K562 (cell line): ENCODE measurements at regions not wholly inside any gene's neighbourhood (a gene's known extent, or its start where the extent isn't known, plus 50 kb on each side); places are given as distances from the start of the nearest gene placed in this dataset.

Source experiments
- CXXC5 ChIP-seq: fragments of 250-450 bp; sonication (Bioruptor Pico); IDR thresholded peaks from 2 replicates; pipeline ENCODE4 v1.8.0; 2022; ENCODE audit warnings: inconsistent platforms, mild to moderate bottlenecking, moderate library complexity
- EZH2 ChIP-seq: IDR thresholded peaks from 2 replicates; pipeline ENCODE4 v1.6.1; 2012; ENCODE audit warnings: low read depth, mild to moderate bottlenecking, inconsistent platforms, low read length, borderline replicate concordance
- NR1H2 ChIP-seq: sonication (generic); formaldehyde crosslinking; IDR thresholded peaks from 2 replicates; pipeline ENCODE4 v1.4.0; 2020; ENCODE audit warnings: mild to moderate bottlenecking, missing genetic modification reagents
- PML ChIP-seq: IDR thresholded peaks from 2 replicates; pipeline ENCODE4 v1.6.1; 2012; ENCODE audit warnings: low read length, inconsistent platforms
- RBBP5 ChIP-seq: fragments of 200-600 bp; sonication (generic); IDR thresholded peaks from 2 replicates; pipeline ENCODE4 v1.6.1; 2012; ENCODE audit warnings: borderline replicate concordance, mild to moderate bottlenecking, low read length, control low read depth, inconsistent platforms; ENCODE audit not compliant: insufficient read depth, poor library complexity, severe bottlenecking
- SUPT5H ChIP-seq: fragments of 450-650 bp; IDR thresholded peaks from 2 replicates; pipeline ENCODE4 v1.6.1; 2016
- ZBTB8A ChIP-seq: fragments of 450-650 bp; IDR thresholded peaks from 2 replicates; pipeline ENCODE4 v1.6.1; 2018; ENCODE audit warnings: mild to moderate bottlenecking, moderate library complexity; ENCODE audit not compliant: partially characterized antibody

- TF ChIP-seq ZBTB8A (no peak), PML (no peak), RBBP5 (no peak), CXXC5 (CRISPR knock-in tag) (no peak), EZH2 (no peak), SUPT5H (no peak), NR1H2 (CRISPR knock-in tag) (no peak)
Observed at GRCh38 chr6:81308577-81309279, 443.8 kb downstream of the TENT5A start.
